ENCODE measurements at regions not wholly inside any gene's neighbourhood (a gene's known extent, or its start where the extent isn't known, plus 50 kb on each side); places are given as distances from the start of the nearest gene placed in this dataset.
"Not testable (repeated sequence)": the region's sequence is repeated elsewhere in the genome, so short reads cannot be mapped to it uniquely, and the experiment has no call there.

DNA sequence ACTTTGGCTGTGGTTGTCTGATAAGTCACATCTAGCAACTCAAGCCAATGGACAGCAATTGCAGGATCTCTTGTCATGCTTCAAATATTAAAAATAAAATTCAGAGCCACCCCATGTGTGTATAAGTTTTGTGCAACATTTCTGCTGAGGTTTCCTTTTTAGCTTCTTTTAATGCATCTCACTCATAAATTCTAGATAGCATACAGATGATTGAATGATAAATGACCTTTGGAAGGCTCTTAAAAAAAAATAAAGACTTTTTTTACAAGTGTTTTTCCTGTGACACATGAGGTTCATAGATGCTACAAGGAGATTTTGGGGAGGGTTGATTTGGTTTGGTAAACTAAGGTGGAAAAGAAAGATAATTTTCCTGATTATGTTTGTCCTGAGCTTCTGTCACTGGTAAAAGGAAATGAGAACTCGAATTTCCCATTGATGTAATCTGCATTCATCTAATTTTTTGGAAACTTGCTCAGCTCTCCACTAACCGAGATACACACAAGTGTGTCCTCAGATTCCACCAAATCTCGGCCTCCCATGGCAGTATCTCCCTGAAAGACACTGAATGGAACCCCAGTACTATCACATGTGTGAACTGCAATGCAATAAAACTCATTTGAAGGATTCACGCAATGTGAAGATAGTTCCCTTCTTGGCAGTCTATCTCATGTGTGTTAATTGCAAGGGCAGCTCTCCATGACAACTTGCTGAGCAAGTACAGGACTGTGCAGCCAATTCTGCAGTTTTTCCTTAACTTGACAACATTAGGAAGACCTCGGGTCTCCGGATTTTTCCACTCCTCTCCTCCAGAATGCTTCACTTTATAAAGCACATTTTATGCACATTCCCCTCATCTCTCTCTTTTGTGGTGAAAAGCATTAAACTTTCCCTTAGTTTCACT is 185.4 kb upstream of the PFKP start:
- H3K27me3 Mint-ChIP-seq = no peaks in the 10 kb centered on the region
- intact Hi-C loops (cut with micrococcal nuclease) = no loop called here
- no peaks in the 10 kb centered on the region for H3K9me3 Mint-ChIP-seq
- no peak overlapping the region for H3K27ac Mint-ChIP-seq
- H3K36me3 Mint-ChIP-seq (ENCODE audit: low read depth) = no peaks in the 10 kb centered on the region
- H3K4me1 Mint-ChIP-seq (ENCODE audit: low read depth) = peaks cover 15% of the 10 kb centered on the region
- H3K4me3 Mint-ChIP-seq = no peak overlapping the region

DNA sequence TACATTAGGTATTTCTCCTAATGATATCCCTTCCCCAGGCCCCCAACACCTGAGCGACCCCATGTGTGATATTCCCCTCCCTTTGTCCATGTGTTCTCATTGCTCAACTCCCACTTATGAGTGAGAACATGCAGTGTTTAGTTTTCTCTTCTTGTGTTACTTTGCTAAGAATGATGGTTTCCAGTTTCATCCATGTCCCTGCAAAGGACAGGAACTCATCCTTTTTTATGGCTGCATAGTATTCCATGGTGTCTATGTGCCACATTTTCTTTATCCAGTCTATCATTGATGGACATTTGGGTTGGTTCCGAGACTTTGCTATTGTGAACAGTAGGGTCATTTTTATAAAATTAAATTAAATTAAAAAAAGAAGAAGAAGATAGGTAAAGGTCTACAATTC is 187.3 kb upstream of the PFKP start:
- H3K27me3 Mint-ChIP-seq; H3K27ac Mint-ChIP-seq; H3K36me3 Mint-ChIP-seq (ENCODE audit: low read depth); H3K4me1 Mint-ChIP-seq (ENCODE audit: low read depth); H3K4me3 Mint-ChIP-seq; intact Hi-C loops (cut with micrococcal nuclease); H3K9me3 Mint-ChIP-seq: not testable (repeated sequence)

- no peak overlapping the region for H3K4me3 Mint-ChIP-seq
- intact Hi-C loops (cut with micrococcal nuclease) = no loop called here
- H3K36me3 Mint-ChIP-seq (ENCODE audit: low read depth) = no peaks in the 10 kb centered on the region
- H3K4me1 Mint-ChIP-seq (ENCODE audit: low read depth) = no peaks in the 10 kb centered on the region
- H3K27ac Mint-ChIP-seq = no peak overlapping the region
- no peaks in the 10 kb centered on the region for H3K9me3 Mint-ChIP-seq
- H3K27me3 Mint-ChIP-seq = no peaks in the 10 kb centered on the region
Measured at GRCh38 chr10:2878818-2879217, 188.5 kb upstream of the PFKP start.

- peaks cover 3% of the 10 kb centered on the region for H3K27me3 Mint-ChIP-seq
- no peaks in the 10 kb centered on the region for H3K9me3 Mint-ChIP-seq
- no peaks in the 10 kb centered on the region for H3K36me3 Mint-ChIP-seq (ENCODE audit: low read depth)
- no peak overlapping the region for H3K4me3 Mint-ChIP-seq
- H3K4me1 Mint-ChIP-seq (ENCODE audit: low read depth) = no peaks in the 10 kb centered on the region
- H3K27ac Mint-ChIP-seq = no peak overlapping the region
- intact Hi-C loops (cut with micrococcal nuclease) = no loop called here
Measured at GRCh38 chr10:2876032-2876431, 191.3 kb upstream of the PFKP start.

- Mint-ChIP-seq H3K36me3 (ENCODE audit: low read depth) (no peaks in the 10 kb centered on the region), H3K4me3 (no peak overlapping the region), H3K9me3 (no peaks in the 10 kb centered on the region), H3K27me3 (peaks cover 3% of the 10 kb centered on the region), H3K27ac (no peak overlapping the region), H3K4me1 (ENCODE audit: low read depth) (no peaks in the 10 kb centered on the region)
- intact Hi-C loops (cut with micrococcal nuclease) = no loop called here
Measured at GRCh38 chr10:2874963-2875362, 192.4 kb upstream of the PFKP start.

GRCh38 chr10:2873769-2874168 is 193.6 kb upstream of the PFKP start:
- H3K4me1 Mint-ChIP-seq (ENCODE audit: low read depth) = no peaks in the 10 kb centered on the region
- H3K36me3 Mint-ChIP-seq (ENCODE audit: low read depth) = no peaks in the 10 kb centered on the region
- intact Hi-C loops (cut with micrococcal nuclease) = no loop called here
- no peak overlapping the region for H3K27ac Mint-ChIP-seq
- no peaks in the 10 kb centered on the region for H3K9me3 Mint-ChIP-seq
- no peak overlapping the region for H3K4me3 Mint-ChIP-seq
- H3K27me3 Mint-ChIP-seq = peaks cover 3% of the 10 kb centered on the region

DNA sequence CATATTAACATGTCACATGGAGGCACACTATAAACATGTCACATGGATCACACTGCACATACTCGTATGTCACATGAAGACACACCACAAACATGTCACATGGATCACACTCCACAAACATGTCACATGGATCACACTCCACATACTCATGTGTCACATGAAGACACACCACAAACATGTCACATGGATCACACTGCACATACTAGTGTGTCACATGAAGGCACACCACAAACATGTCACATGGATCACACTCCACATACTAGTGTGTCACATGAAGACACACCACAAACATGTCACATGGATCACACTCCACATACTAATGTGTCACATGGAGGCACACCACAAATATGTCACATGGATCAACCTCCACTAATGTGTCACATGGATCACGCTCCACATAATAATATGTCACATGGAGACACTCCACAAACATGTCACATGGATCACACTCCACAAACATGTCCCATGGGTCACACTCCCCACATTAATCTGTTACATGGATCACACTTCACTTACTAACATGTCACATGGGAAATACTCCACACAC is 195.6 kb upstream of the PFKP start:
- peaks cover 3% of the 10 kb centered on the region for H3K27me3 Mint-ChIP-seq
- H3K27ac Mint-ChIP-seq = no peak overlapping the region
- intact Hi-C loops (cut with micrococcal nuclease) = no loop called here
- no peaks in the 10 kb centered on the region for H3K4me1 Mint-ChIP-seq (ENCODE audit: low read depth)
- H3K4me3 Mint-ChIP-seq = no peak overlapping the region
- no peaks in the 10 kb centered on the region for H3K9me3 Mint-ChIP-seq
- no peaks in the 10 kb centered on the region for H3K36me3 Mint-ChIP-seq (ENCODE audit: low read depth)

DNA sequence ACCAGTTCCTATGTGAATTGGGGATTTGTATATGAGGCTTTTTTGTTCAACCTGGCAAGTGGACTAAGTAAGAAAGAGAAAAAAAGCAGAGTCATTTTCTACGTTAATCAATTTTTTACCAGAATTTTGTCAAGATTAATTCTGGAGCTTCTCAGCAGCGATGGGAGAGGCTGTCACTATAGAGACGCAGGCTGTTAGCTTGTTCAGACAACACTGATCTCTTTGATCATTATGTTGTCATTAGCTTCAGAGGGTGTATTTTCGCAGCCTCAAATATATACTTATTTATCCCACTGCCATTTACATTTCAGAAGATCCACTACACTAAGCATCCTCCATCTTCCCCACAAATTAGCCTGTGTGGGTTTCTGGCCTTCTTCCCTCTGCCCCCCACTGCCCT is 196.7 kb upstream of the PFKP start:
- Mint-ChIP-seq H3K36me3 (ENCODE audit: low read depth) (no peaks in the 10 kb centered on the region), H3K27me3 (peaks cover 3% of the 10 kb centered on the region), H3K4me1 (ENCODE audit: low read depth) (no peaks in the 10 kb centered on the region), H3K4me3 (no peak overlapping the region), H3K27ac (no peak overlapping the region), H3K9me3 (no peaks in the 10 kb centered on the region)
- intact Hi-C loops (cut with micrococcal nuclease) = no loop called here

- intact Hi-C loops (cut with micrococcal nuclease) = no loop called here
- no peaks in the 10 kb centered on the region for H3K9me3 Mint-ChIP-seq
- H3K27ac Mint-ChIP-seq = no peak overlapping the region
- no peaks in the 10 kb centered on the region for H3K36me3 Mint-ChIP-seq (ENCODE audit: low read depth)
- H3K27me3 Mint-ChIP-seq = peaks cover 2% of the 10 kb centered on the region
- no peak overlapping the region for H3K4me3 Mint-ChIP-seq
- H3K4me1 Mint-ChIP-seq (ENCODE audit: low read depth) = no peaks in the 10 kb centered on the region
Measured at GRCh38 chr10:2867788-2868299, 199.5 kb upstream of the PFKP start.

DNA sequence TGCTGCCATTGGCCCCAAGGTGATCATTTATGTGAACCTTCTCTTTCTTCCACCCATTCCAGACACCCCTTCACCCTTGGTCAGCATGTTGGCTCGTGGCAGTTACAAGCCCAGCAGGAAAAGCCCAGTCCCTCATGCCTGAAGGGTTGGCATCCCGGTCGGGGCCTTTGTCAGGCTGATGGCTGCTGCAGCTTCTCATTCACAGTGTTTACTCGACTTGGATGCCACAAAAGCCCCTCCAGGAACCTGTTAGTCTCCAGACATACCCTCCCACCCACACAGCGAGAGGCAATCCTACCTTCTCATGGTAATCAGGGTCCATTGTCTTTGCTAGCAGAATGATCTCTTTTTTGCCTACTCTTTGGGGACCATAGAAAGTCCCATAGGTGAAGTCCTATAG is 200.8 kb upstream of the PFKP start:
- intact Hi-C loops (cut with micrococcal nuclease) = no loop called here
- H3K9me3 Mint-ChIP-seq = no peaks in the 10 kb centered on the region
- no peak overlapping the region for H3K4me3 Mint-ChIP-seq
- no peaks in the 10 kb centered on the region for H3K36me3 Mint-ChIP-seq (ENCODE audit: low read depth)
- H3K4me1 Mint-ChIP-seq (ENCODE audit: low read depth) = no peaks in the 10 kb centered on the region
- no peak overlapping the region for H3K27ac Mint-ChIP-seq
- peaks cover 3% of the 10 kb centered on the region for H3K27me3 Mint-ChIP-seq

DNA sequence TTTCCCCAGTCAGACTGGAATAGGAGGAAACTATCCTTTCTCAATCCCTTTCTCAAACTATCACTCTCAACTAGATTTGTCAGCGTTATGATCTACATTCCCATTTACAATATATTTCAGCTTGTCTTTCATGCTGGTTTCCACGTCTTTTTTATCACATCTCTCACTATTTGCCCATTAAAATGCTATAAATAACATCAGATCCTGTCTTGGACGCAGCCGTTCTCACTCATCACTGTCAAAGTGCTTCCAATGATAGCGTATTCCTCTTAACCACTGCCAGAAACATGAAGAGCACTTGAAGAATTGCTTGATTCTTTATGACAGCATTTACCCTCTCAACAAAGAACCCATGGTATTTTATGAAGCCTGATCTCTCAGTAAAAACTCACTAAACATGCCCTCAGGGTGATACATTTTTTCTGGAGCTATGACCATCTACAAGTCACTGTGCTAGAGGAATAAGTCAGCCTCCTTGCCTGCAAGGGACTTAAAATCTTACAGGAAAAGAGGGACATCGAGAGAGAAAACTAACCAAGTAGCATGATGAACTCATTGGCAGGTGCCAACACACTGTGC is 205.6 kb upstream of the PFKP start:
- no peak overlapping the region for H3K4me3 Mint-ChIP-seq
- H3K36me3 Mint-ChIP-seq (ENCODE audit: low read depth) = no peaks in the 10 kb centered on the region
- H3K4me1 Mint-ChIP-seq (ENCODE audit: low read depth) = no peaks in the 10 kb centered on the region
- H3K9me3 Mint-ChIP-seq = peaks cover 10% of the 10 kb centered on the region
- intact Hi-C loops (cut with micrococcal nuclease) = no loop called here
- no peak overlapping the region for H3K27ac Mint-ChIP-seq
- peaks cover 4% of the 10 kb centered on the region for H3K27me3 Mint-ChIP-seq

DNA sequence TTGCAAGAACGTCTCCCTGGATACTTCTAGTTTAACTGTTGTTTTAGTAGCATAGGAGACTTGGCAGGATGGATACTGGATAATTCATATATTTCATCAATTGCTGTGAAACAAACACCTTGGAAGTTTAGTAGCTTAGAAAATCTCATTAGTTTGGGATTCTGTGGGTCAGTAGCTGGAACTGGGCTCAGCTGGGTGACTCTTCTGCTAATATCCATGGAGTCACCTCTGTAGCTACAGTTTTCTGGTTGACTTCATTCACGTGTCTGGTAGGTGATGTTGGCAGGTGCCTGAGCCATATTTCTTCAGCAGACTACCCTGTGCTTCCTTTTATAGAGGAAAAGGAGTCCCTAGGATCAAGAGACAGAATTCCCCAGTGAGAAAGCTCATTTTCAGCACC is 208.9 kb upstream of the PFKP start:
- Mint-ChIP-seq H3K4me1 (ENCODE audit: low read depth) (no peaks in the 10 kb centered on the region), H3K27me3 (peaks cover 6% of the 10 kb centered on the region), H3K36me3 (ENCODE audit: low read depth) (no peaks in the 10 kb centered on the region), H3K4me3 (no peak overlapping the region), H3K9me3 (peaks cover 10% of the 10 kb centered on the region), H3K27ac (no peak overlapping the region)
- intact Hi-C loops (cut with micrococcal nuclease) = no loop called here

GRCh38 chr10:2856598-2856997 is 210.8 kb upstream of the PFKP start:
- H3K27me3 Mint-ChIP-seq = peaks cover 3% of the 10 kb centered on the region
- intact Hi-C loops (cut with micrococcal nuclease) = no loop called here
- H3K9me3 Mint-ChIP-seq = peaks cover 10% of the 10 kb centered on the region

DNA sequence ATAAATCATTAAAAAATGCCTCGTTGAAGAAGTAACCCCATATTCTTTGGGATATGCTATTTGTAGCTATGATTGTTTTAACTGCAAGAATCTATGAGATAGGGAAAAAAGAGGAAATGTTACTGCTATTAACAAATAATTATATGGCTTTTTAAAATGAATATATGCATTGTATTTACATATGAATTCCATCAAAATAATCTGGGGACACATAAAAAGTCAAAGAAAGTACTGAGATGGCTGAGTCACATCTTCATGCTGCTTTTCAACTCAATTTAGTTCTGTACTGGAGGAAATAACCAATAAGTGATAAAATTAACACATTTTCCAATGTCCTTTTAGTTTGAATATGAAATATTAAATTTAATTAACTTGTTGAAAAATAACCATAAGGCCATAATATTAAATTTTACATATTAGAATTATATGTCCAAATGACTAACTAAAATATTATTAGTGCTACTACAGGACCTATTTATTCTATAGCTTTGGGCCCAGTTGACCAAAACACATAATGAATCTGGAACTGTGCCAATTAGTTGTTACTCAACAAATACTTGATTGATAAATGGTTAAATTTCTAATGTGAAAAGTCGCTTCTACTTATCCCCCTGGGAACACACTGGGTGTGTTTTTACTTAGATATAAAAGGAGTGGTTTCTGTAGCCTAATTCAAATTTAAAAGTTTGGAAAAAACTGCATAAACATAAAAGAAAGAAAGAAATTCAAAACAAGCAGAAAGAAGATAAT is 214.6 kb upstream of the PFKP start:
- Mint-ChIP-seq H3K27ac (no peak overlapping the region), H3K36me3 (ENCODE audit: low read depth) (no peaks in the 10 kb centered on the region), H3K27me3 (peaks cover 2% of the 10 kb centered on the region), H3K4me1 (ENCODE audit: low read depth) (no peaks in the 10 kb centered on the region), H3K9me3 (peaks cover under 1% of the 10 kb centered on the region), H3K4me3 (no peak overlapping the region)
- intact Hi-C loops (cut with micrococcal nuclease) = no loop called here

More at GRCh38 chr10:2856598-2856997, 210.8 kb upstream of the PFKP start:
- no peak overlapping the region for H3K4me3 Mint-ChIP-seq
- no peaks in the 10 kb centered on the region for H3K36me3 Mint-ChIP-seq (ENCODE audit: low read depth)
- no peak overlapping the region for H3K27ac Mint-ChIP-seq
- no peaks in the 10 kb centered on the region for H3K4me1 Mint-ChIP-seq (ENCODE audit: low read depth)

Data from dendritic cell treated with granulocyte-macrophage colony-stimulating factor and Interleukin-4, amounts not matched to agents 40 ng/mL and 50 ng/mL, for 4 days (primary cell).